Prostate gland (tissue), 2 donors: ENCODE measurements at regions not wholly inside any gene's neighbourhood (a gene's known extent, or its start where the extent isn't known, plus 50 kb on each side); places are given as distances from the start of the nearest gene placed in this dataset.

Experiments
- POLR2A ChIP-seq: fragments of 450-650 bp; IDR thresholded peaks from one replicate; pipeline ENCODE4 v1.6.1; 2016; ENCODE audit warnings: antibody characterized with exemption, mild to moderate bottlenecking
- POLR2AphosphoS5 ChIP-seq: sonication (generic); formaldehyde crosslinking; IDR thresholded peaks from one replicate; pipeline ENCODE4 v1.6.1; 2017; ENCODE audit warnings: antibody characterized with exemption
- TF ChIP-seq, protein P1 (sequence below), 4 experiments: fragments of 200-600 bp in 2 of 4; fragments of 450-650 bp in 2 of 4; sonication (generic) in 2 of 4; IDR thresholded peaks; 1 replicate in 3 of 4; 2 replicates in 1 of 4; pipeline ENCODE4 v1.5.1; 2016 to 2019; ENCODE audit warnings: antibody characterized with exemption in 4 of 4, mild to moderate bottlenecking in 2 of 4, moderate library complexity in 2 of 4

- TF ChIP-seq POLR2AphosphoS5 (no peak), POLR2A (no peak)
- TF ChIP-seq, protein P1, sequence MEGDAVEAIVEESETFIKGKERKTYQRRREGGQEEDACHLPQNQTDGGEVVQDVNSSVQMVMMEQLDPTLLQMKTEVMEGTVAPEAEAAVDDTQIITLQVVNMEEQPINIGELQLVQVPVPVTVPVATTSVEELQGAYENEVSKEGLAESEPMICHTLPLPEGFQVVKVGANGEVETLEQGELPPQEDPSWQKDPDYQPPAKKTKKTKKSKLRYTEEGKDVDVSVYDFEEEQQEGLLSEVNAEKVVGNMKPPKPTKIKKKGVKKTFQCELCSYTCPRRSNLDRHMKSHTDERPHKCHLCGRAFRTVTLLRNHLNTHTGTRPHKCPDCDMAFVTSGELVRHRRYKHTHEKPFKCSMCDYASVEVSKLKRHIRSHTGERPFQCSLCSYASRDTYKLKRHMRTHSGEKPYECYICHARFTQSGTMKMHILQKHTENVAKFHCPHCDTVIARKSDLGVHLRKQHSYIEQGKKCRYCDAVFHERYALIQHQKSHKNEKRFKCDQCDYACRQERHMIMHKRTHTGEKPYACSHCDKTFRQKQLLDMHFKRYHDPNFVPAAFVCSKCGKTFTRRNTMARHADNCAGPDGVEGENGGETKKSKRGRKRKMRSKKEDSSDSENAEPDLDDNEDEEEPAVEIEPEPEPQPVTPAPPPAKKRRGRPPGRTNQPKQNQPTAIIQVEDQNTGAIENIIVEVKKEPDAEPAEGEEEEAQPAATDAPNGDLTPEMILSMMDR (IDR thresholded peaks at IDR 0.05): no peak
Observed at GRCh38 chr13:109629737-109630136, 156.6 kb downstream of the IRS2 start.
